Right lobe of liver (tissue), 6 donors: ENCODE measurements at regions not wholly inside any gene's neighbourhood (a gene's known extent, or its start where the extent isn't known, plus 50 kb on each side); places are given as distances from the start of the nearest gene placed in this dataset.
A peak's percentile ranks its signal among the peaks of the same experiment; 100 is the strongest.
"Not testable (repeated sequence)": the region's sequence is repeated elsewhere in the genome, so short reads cannot be mapped to it uniquely, and the experiment has no call there.

ENCODE experiments used
- ATAC-seq, 4 donors: fragments of 200-7000 bp; cut with Tn5 transposase; one replicate each; pipeline ENCODE4 v1.9.1; 2020; ENCODE audit warnings: mild to moderate bottlenecking in 4 of 4, moderate library complexity in 4 of 4
- DNase-seq, 3 donors: peaks; one replicate each; pipeline ENCODE4 v3.0.0-alpha.2; 2020
- H3K27ac ChIP-seq, 3 donors: fragments of 200-600 bp; one replicate each; pipeline ENCODE4 v1.8.0; 2022
- H3K27me3 ChIP-seq, 2 donors: fragments of 200-600 bp; one replicate each; pipeline ENCODE4 v1.8.0; 2022
- H3K36me3 ChIP-seq, 4 donors: fragments of 200-600 bp; sonication (generic) in 1 of 4; one replicate each; pipeline versions ENCODE4 v1.5.1 to v1.8.0; 2017 to 2022; ENCODE audit warnings: control low read depth in 1 of 4
- H3K4me1 ChIP-seq, 4 donors: fragments of 200-600 bp; sonication (generic) in 1 of 4; one replicate each; pipeline versions ENCODE4 v1.5.1 to v1.8.0; 2017 to 2022; ENCODE audit warnings: control low read depth in 1 of 4
- H3K4me3 ChIP-seq, 3 donors: fragments of 200-600 bp; one replicate each; pipeline ENCODE4 v1.8.0; 2022
- H3K9me3 ChIP-seq, 4 donors: fragments of 200-600 bp; sonication (generic) in 1 of 4; one replicate each; pipeline versions ENCODE4 v1.5.1 to v1.8.0; 2017 to 2022; ENCODE audit warnings: control low read depth in 1 of 4
- CTCF ChIP-seq, 4 donors: fragments of 200-600 bp in 3 of 4; fragments of 450-650 bp in 1 of 4; IDR thresholded peaks; one replicate each; pipeline versions ENCODE4 v1.5.1 to v1.8.0; 2016 to 2022; ENCODE audit warnings: antibody characterized with exemption in 4 of 4, mild to moderate bottlenecking in 2 of 4
- POLR2A ChIP-seq: fragments of 450-650 bp; IDR thresholded peaks from one replicate; pipeline ENCODE4 v1.6.1; 2017; ENCODE audit warnings: antibody characterized with exemption, mild to moderate bottlenecking
- WGBS: methylation state at CpG from one replicate; pipeline ENCODE4 v1.1.6; 2018; ENCODE audit warnings: low coverage, low lambda C conversion rate; ENCODE audit not compliant: insufficient coverage; ENCODE audit errors: missing lambda C conversion rate; 5-methylcytosine and 5-hydroxymethylcytosine counted together
- intact Hi-C, 2 donors: fragments of 100-400 bp; cut with DNase I; formaldehyde crosslinking; loops; one replicate each; pipeline versions ENCODE4 v1.11.2 to v1.14.1; 2022
- donor health status: DM: no; HTN: yes; CAD: no.
- donor health status: DM: no; HTN: no; CAD: no.
- donor health status: DM: no; HTN: no; CAD: no.
- donor health status: DM: no; HTN: yes; CAD: no.
- donor health status: DM: no; HTN: yes; CAD: no.

DNA sequence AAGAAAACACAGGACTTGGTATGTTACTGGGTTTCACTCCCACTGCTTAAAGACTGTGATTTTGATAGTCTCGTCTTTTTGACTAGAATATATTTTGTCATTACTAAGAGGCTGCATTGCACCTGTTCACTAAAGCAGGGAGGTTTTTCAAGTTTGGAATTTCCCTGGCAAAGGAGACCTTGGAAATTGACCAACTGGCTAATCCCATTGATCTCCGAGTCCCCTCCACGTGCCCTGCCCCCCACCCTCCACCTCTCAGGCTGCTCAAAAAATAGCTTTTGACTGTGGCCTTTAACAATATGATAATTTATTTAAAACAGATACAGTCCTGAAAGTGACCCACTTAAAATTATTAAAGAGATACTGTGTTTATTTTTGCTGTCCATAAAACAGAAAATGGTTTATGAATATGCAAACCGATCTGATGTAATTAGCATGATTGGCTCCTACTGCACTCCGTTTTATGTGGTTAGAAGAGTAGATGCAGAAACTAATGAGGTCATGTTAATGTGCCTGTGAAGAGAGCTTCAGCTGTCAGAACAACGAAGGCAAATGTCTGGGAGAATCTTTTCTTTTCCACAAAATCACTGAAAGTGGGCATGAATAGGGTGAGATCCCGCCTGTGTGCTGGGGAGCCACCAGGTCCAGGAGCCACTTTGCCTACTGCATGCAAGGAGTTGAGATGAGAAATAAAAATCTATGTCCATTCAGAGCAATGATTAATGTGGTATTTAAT, 361.5 kb downstream of the RRAGC start:
- intact Hi-C loops, result no loop called here
- TF ChIP-seq CTCF (IDR thresholded peaks at IDR 0.05), result no peak
- no peak for TF ChIP-seq POLR2A
- Histone ChIP-seq H3K27ac (no peak overlapping the region), H3K27me3 (no peaks in the 10 kb centered on the region), H3K4me3 (no peak overlapping the region), H3K36me3 (no peaks in the 10 kb centered on the region), H3K4me1 (no peaks in the 10 kb centered on the region), H3K9me3 (no peaks in the 10 kb centered on the region)
- WGBS, result 36% methylated on average over 7 of the region's 7 CpGs
- DNase-seq (no peak), ATAC-seq (no peak)

DNA sequence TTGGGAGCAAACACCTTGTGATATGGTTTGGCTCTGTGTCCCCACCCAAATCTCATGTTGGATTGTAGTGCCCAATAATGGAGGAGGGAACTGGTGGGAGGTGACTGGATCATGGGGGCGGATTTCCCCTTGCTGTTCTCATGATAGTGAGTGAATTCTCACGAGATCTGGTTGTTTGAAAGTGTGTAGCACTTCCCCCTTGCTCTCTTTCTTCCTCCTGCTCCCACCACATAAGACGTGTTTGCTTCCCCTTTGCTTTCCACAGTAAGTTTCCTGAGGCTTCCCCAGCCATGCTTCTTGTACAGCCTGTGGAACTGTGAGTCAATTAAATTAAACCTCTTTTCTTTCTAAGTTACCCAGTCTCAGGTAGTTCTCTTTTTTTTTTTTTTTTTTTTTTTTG, 366.3 kb downstream of the RRAGC start:
- intact Hi-C loops, H3K36me3 ChIP-seq, H3K27ac ChIP-seq, H3K27me3 ChIP-seq, DNase-seq, H3K4me3 ChIP-seq, H3K9me3 ChIP-seq, ATAC-seq, H3K4me1 ChIP-seq: not testable (repeated sequence)
- WGBS, result 0% methylated on average over 1 of the region's 3 CpGs

DNA sequence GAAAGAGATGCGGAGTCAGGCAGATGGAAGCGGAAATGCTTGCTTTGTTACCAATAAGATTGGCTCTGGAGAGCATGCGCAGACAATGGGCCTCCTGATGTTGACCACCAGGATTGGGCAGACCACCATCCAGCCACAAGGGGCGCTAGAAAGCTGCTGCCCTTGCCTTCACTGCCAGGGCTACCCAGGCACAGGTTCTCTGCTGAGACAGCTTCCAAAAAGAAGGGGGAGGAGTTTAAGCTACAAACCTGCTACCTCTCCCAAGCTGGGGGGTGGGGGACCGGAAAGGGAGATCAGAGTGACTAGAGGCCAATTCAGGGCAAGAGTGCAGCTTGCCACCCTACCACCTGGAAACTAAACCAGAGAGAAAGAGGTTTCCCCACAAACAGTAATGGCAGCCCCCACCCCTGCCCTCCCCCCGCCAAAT, 369.7 kb downstream of the RRAGC start:
- WGBS, result 55% methylated on average over 2 of the region's 6 CpGs
- Histone ChIP-seq H3K4me3 (no peak overlapping the region), H3K9me3 (no peaks in the 10 kb centered on the region), H3K4me1 (no peaks in the 10 kb centered on the region), H3K27ac (no peak overlapping the region), H3K27me3 (no peaks in the 10 kb centered on the region), H3K36me3 (no peaks in the 10 kb centered on the region)
- TF ChIP-seq POLR2A, result no peak
- peak in 3 of 4 donors; percentile 20 to 44 (median 24) for TF ChIP-seq CTCF (IDR thresholded peaks at IDR 0.05)
- ATAC-seq, result peak in 1 of 4 donors; percentile 23
- intact Hi-C loops, result no loop called here
- no peak for DNase-seq

DNA sequence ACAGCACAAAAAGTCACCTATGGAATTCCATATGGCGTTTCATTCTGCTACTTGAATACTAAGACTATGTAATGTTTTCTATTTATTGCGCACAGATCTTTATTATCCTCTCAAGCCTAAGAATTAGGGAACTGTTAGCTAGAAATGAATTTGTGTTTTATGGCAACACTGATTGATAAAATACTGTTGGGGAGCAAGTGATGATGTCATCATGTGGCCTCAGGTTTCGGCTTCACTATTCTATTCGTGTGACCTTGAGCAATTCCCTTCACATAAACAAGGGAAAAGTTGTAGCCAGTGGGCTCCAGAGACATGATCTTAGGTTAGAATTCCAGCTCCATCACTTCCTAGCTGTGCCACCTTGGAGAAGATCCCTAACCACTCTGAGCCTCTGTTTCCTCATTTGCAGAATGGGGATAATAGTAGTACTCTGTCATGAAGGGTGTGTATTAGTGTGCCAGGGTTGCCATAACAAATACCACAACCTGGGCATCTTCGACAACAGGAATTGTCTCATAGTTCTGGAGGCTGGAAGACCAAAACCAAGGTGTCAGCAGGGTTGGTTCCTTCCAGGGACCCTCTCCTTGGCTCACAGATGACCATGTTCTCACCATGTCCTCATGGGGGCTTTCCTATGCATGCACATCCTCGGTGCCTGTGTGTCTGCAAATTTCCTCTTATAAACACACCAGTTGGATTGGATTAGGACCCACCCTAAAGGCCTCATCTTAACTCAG, 371.2 kb downstream of the RRAGC start:
- no peaks in the 10 kb centered on the region for H3K36me3 ChIP-seq
- no peak overlapping the region for H3K4me3 ChIP-seq
- WGBS, result 75% methylated on average over 4 of the region's 6 CpGs
- no peaks in the 10 kb centered on the region for H3K27me3 ChIP-seq
- H3K9me3 ChIP-seq, result no peaks in the 10 kb centered on the region
- DNase-seq (no peak), ATAC-seq (no peak)
- TF ChIP-seq CTCF (IDR thresholded peaks at IDR 0.05) (no peak), POLR2A (no peak)
- no peak overlapping the region for H3K27ac ChIP-seq
- H3K4me1 ChIP-seq, result no peaks in the 10 kb centered on the region
- intact Hi-C loops, result no loop called here

GRCh38 chr1:38487396-38487795, 372.2 kb downstream of the RRAGC start:
- TF ChIP-seq POLR2A (no peak), CTCF (IDR thresholded peaks at IDR 0.05) (no peak)
- no peak overlapping the region for H3K27ac ChIP-seq
- no peak overlapping the region for H3K4me3 ChIP-seq
- no peaks in the 10 kb centered on the region for H3K9me3 ChIP-seq
- no peaks in the 10 kb centered on the region for H3K36me3 ChIP-seq
- intact Hi-C loops, result no loop called here
- ATAC-seq (no peak), DNase-seq (no peak)
- WGBS, result 61% methylated on average over 10 of the region's 16 CpGs
- no peaks in the 10 kb centered on the region for H3K4me1 ChIP-seq
- H3K27me3 ChIP-seq, result no peaks in the 10 kb centered on the region
